BLaER1 (cell line): ENCODE measurements at regions not wholly inside any gene's neighbourhood (a gene's known extent, or its start where the extent isn't known, plus 50 kb on each side); places are given as distances from the start of the nearest gene placed in this dataset.
"Not testable (repeated sequence)": the region's sequence is repeated elsewhere in the genome, so short reads cannot be mapped to it uniquely, and the experiment has no call there.

ENCODE experiments used
- H3K27ac ChIP-seq: shearing (Covaris generic); formaldehyde crosslinking; 2 replicates; pipeline ENCODE4 v1.8.1; 2022
- H3K27me3 ChIP-seq: shearing (Covaris generic); formaldehyde crosslinking; 2 replicates; pipeline ENCODE4 v1.8.1; 2022
- H3K36me3 ChIP-seq: shearing (Covaris generic); formaldehyde crosslinking; 2 replicates; pipeline ENCODE4 v1.8.1; 2022
- H3K4me1 ChIP-seq: shearing (Covaris generic); formaldehyde crosslinking; 2 replicates; pipeline ENCODE4 v1.8.1; 2022
- H3K4me2 ChIP-seq: shearing (Covaris generic); formaldehyde crosslinking; 2 replicates; pipeline ENCODE4 v1.8.1; 2022
- H3K4me3 ChIP-seq: shearing (Covaris generic); formaldehyde crosslinking; 2 replicates; pipeline ENCODE4 v1.8.1; 2022
- H3K9ac ChIP-seq: shearing (Covaris generic); formaldehyde crosslinking; 2 replicates; pipeline ENCODE4 v1.8.1; 2022
- H3K9me3 ChIP-seq: shearing (Covaris generic); formaldehyde crosslinking; 2 replicates; pipeline ENCODE4 v1.8.1; 2022
- H4K20me1 ChIP-seq: shearing (Covaris generic); formaldehyde crosslinking; 2 replicates; pipeline ENCODE4 v1.8.1; 2022
- Cebpa-rat ChIP-seq: shearing (Covaris generic); IDR thresholded peaks from 2 replicates; pipeline ENCODE4 v1.8.1; 2022

GRCh38 chr3:20832963-20833362 lies 647.0 kb upstream of the SGO1 start:
- Histone ChIP-seq H3K4me3 (no peak overlapping the region), H3K9ac (no peak overlapping the region), H3K36me3 (no peaks in the 10 kb centered on the region), H3K27me3 (no peaks in the 10 kb centered on the region), H3K4me2 (peak overlapping the region; percentile 9; the same call in 1 of the 2 replicates), H4K20me1 (no peaks in the 10 kb centered on the region), H3K27ac (no peak overlapping the region), H3K9me3 (no peaks in the 10 kb centered on the region; the same call in 1 of the 2 replicates), H3K4me1 (peaks cover 10% of the 10 kb centered on the region)
- TF ChIP-seq Cebpa-rat, result no peak

GRCh38 chr3:20822251-20822650 lies 636.2 kb upstream of the SGO1 start:
- Histone ChIP-seq H3K27ac (no peak overlapping the region), H3K27me3 (no peaks in the 10 kb centered on the region), H3K36me3 (no peaks in the 10 kb centered on the region), H4K20me1 (no peaks in the 10 kb centered on the region), H3K9ac (no peak overlapping the region), H3K9me3 (peaks cover 4% of the 10 kb centered on the region; the same call in 1 of the 2 replicates), H3K4me1 (no peaks in the 10 kb centered on the region), H3K4me3 (no peak overlapping the region), H3K4me2 (no peak overlapping the region)
- no peak for TF ChIP-seq Cebpa-rat

GRCh38 chr3:20820872-20821271 lies 634.9 kb upstream of the SGO1 start:
- not testable (repeated sequence) for H3K9ac ChIP-seq, H3K4me3 ChIP-seq, H3K36me3 ChIP-seq, H3K27me3 ChIP-seq, H3K9me3 ChIP-seq, H4K20me1 ChIP-seq, H3K4me1 ChIP-seq, H3K27ac ChIP-seq, H3K4me2 ChIP-seq

- H3K9ac ChIP-seq, result no peak overlapping the region
- no peak for TF ChIP-seq Cebpa-rat
Observed at GRCh38 chr3:20811631-20812030, 625.6 kb upstream of the SGO1 start.

GRCh38 chr3:20811006-20811405 lies 625.0 kb upstream of the SGO1 start:
- Histone ChIP-seq H3K4me1 (no peaks in the 10 kb centered on the region), H3K4me3 (no peak overlapping the region), H3K9me3 (no peaks in the 10 kb centered on the region), H3K36me3 (no peaks in the 10 kb centered on the region), H3K27me3 (no peaks in the 10 kb centered on the region), H4K20me1 (no peaks in the 10 kb centered on the region), H3K4me2 (no peak overlapping the region), H3K27ac (no peak overlapping the region), H3K9ac (no peak overlapping the region)
- TF ChIP-seq Cebpa-rat, result no peak

More at GRCh38 chr3:20811631-20812030, 625.6 kb upstream of the SGO1 start:
- Histone ChIP-seq H3K36me3 (no peaks in the 10 kb centered on the region), H3K27me3 (no peaks in the 10 kb centered on the region), H3K9me3 (no peaks in the 10 kb centered on the region), H4K20me1 (no peaks in the 10 kb centered on the region), H3K27ac (no peak overlapping the region), H3K4me3 (no peak overlapping the region), H3K4me1 (no peaks in the 10 kb centered on the region), H3K4me2 (no peak overlapping the region)

GRCh38 chr3:20810555-20810954 lies 624.5 kb upstream of the SGO1 start:
- Histone ChIP-seq H3K4me3 (no peak overlapping the region), H4K20me1 (no peaks in the 10 kb centered on the region), H3K4me1 (no peaks in the 10 kb centered on the region), H3K36me3 (no peaks in the 10 kb centered on the region), H3K9me3 (no peaks in the 10 kb centered on the region), H3K27me3 (no peaks in the 10 kb centered on the region), H3K27ac (no peak overlapping the region), H3K9ac (no peak overlapping the region), H3K4me2 (no peak overlapping the region)
- TF ChIP-seq Cebpa-rat, result no peak

GRCh38 chr3:20809356-20809755 lies 623.4 kb upstream of the SGO1 start:
- Histone ChIP-seq H3K36me3 (no peaks in the 10 kb centered on the region), H3K9me3 (no peaks in the 10 kb centered on the region)

GRCh38 chr3:20808864-20809263 lies 622.9 kb upstream of the SGO1 start:
- no peaks in the 10 kb centered on the region for H3K4me1 ChIP-seq
- H3K27ac ChIP-seq, result no peak overlapping the region
- H3K36me3 ChIP-seq, result no peaks in the 10 kb centered on the region
- no peaks in the 10 kb centered on the region for H3K27me3 ChIP-seq
- H3K4me2 ChIP-seq, result no peak overlapping the region
- no peak for TF ChIP-seq Cebpa-rat
- H3K4me3 ChIP-seq, result no peak overlapping the region
- no peaks in the 10 kb centered on the region for H4K20me1 ChIP-seq
- H3K9ac ChIP-seq, result no peak overlapping the region
- no peaks in the 10 kb centered on the region for H3K9me3 ChIP-seq

More at GRCh38 chr3:20809356-20809755, 623.4 kb upstream of the SGO1 start:
- Histone ChIP-seq H3K4me3 (no peak overlapping the region), H3K4me1 (no peaks in the 10 kb centered on the region), H3K27me3 (no peaks in the 10 kb centered on the region), H3K4me2 (no peak overlapping the region), H4K20me1 (no peaks in the 10 kb centered on the region), H3K27ac (no peak overlapping the region), H3K9ac (no peak overlapping the region)
- TF ChIP-seq Cebpa-rat, result no peak

GRCh38 chr3:20798666-20799065 lies 612.7 kb upstream of the SGO1 start:
- Histone ChIP-seq H3K27ac (no peak overlapping the region), H4K20me1 (no peaks in the 10 kb centered on the region), H3K9me3 (no peaks in the 10 kb centered on the region), H3K4me3 (no peak overlapping the region), H3K4me1 (no peaks in the 10 kb centered on the region), H3K27me3 (no peaks in the 10 kb centered on the region), H3K4me2 (no peak overlapping the region), H3K9ac (no peak overlapping the region), H3K36me3 (no peaks in the 10 kb centered on the region)
- TF ChIP-seq Cebpa-rat, result no peak

- no peaks in the 10 kb centered on the region for H4K20me1 ChIP-seq
- H3K4me2 ChIP-seq, result no peak overlapping the region
- H3K9me3 ChIP-seq, result no peaks in the 10 kb centered on the region; the same call in 1 of the 2 replicates
- H3K27me3 ChIP-seq, result no peaks in the 10 kb centered on the region
- no peak overlapping the region for H3K4me3 ChIP-seq
- H3K27ac ChIP-seq, result no peak overlapping the region
- H3K36me3 ChIP-seq, result no peaks in the 10 kb centered on the region
- no peaks in the 10 kb centered on the region for H3K4me1 ChIP-seq
- no peak overlapping the region for H3K9ac ChIP-seq
- no peak for TF ChIP-seq Cebpa-rat
Observed at GRCh38 chr3:20787005-20787404, 601.0 kb upstream of the SGO1 start.

- Histone ChIP-seq H3K27ac (no peak overlapping the region), H3K9ac (no peak overlapping the region), H4K20me1 (no peaks in the 10 kb centered on the region), H3K36me3 (no peaks in the 10 kb centered on the region), H3K4me1 (no peaks in the 10 kb centered on the region), H3K27me3 (no peaks in the 10 kb centered on the region), H3K4me2 (no peak overlapping the region), H3K9me3 (no peaks in the 10 kb centered on the region), H3K4me3 (no peak overlapping the region)
- TF ChIP-seq Cebpa-rat, result no peak
Observed at GRCh38 chr3:20776692-20777091, 590.7 kb upstream of the SGO1 start.
